LHCN-M2 (cell line): ENCODE measurements at regions not wholly inside any gene's neighbourhood (a gene's known extent, or its start where the extent isn't known, plus 50 kb on each side); places are given as distances from the start of the nearest gene placed in this dataset.
"Not testable (repeated sequence)": the region's sequence is repeated elsewhere in the genome, so short reads cannot be mapped to it uniquely, and the experiment has no call there.

Experiments
- DNase-seq: peaks from one replicate; pipeline ENCODE4 v3.0.0-alpha.2; 2012; ENCODE audit warnings: low read depth

DNA sequence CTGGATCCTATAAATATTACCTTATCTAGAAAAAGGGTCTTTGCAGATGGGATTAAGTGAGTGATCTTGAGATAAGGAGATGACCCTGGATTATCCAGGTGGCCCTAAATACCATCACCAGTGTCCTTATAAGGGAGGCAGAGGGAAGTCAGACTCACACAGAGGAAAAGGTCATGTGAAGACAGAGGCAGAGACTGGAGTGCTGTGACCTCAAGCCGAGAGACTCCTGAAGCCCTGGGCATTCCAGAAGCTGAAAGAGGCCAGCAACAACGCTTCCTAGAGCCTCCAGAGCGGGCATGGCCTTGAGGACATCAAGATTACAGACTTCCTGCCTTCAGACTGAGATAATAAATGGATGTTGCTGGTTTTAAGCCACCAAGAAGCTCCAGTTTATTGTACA, 118.8 kb downstream of the ATPSCKMT start:
- no peak for DNase-seq

GRCh38 chr5:10126900-10127299, 122.8 kb downstream of the ATPSCKMT start:
- DNase-seq = no peak

- DNase-seq = no peak
These were observed 124.6 kb downstream of the ATPSCKMT start for GRCh38 chr5:10125116-10125515.

- DNase-seq = no peak
These were observed 125.4 kb downstream of the ATPSCKMT start for GRCh38 chr5:10124287-10124686.

GRCh38 chr5:10123254-10123989, 126.3 kb downstream of the ATPSCKMT start:
- DNase-seq = no peak

GRCh38 chr5:10122076-10122726, 127.5 kb downstream of the ATPSCKMT start:
- no peak for DNase-seq

DNA sequence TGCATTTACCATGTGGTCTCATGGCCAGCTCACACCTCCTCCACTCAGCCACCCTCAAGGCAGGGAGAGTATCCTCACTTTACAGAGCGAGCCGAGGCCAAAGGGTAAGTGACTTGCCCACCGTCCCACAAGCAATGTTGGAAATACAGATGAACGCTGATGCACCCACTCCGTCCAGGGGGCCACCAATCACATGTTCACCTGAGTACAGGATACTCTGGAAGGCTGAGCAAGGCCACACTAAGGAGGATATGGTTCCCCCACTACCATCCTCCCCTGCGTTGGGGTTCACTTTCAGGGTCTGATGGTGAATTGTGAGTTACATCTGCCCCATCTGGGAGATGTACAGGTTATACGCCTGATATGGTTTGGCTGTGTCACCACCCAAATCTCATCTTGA, 128.8 kb downstream of the ATPSCKMT start:
- DNase-seq = no peak

DNA sequence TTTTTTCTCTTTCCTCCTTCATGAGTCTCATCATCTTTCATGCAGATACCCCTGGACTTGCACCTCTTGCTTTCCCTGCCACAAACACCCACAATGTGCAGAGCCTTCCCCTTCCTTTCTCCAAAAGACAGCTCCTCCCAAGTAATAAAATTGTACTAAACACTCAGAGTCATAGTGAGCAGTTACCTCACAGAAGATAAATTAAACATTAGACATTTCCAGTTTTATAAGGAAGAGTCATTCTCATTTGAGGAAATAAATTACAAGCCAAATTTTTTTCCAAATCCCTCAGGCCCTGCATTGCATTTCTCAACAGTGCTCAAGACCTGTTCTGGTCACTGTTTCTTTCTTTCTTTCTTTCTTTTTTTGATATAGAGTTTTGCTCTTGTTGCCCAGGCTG, 131.5 kb downstream of the ATPSCKMT start:
- DNase-seq = no peak

- DNase-seq = no peak
These were observed 133.1 kb downstream of the ATPSCKMT start for GRCh38 chr5:10116594-10116993.

- no peak for DNase-seq
These were observed 134.0 kb downstream of the ATPSCKMT start for GRCh38 chr5:10115669-10116068.

DNA sequence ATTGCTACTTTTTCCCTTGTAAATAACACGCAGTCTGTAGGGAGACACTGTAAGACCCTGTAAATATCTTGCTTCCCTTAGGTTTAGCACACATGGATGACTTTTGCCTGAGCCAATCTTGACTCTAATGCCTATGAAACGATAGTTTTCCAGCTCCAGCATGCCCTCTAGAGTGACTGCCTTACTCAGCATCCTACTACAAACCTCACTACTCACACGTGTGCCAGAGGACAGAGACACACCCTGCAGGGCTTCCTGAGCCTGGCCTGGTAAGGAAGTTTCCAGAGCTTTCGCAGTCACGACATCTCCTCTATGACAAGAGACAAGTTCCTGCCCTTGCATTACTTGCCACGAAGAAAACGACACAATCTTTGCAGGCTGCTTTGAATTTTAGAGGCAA, 138.1 kb downstream of the ATPSCKMT start:
- peak; percentile 25 for DNase-seq

GRCh38 chr5:10110228-10110627, 139.5 kb downstream of the ATPSCKMT start:
- no peak for DNase-seq

DNA sequence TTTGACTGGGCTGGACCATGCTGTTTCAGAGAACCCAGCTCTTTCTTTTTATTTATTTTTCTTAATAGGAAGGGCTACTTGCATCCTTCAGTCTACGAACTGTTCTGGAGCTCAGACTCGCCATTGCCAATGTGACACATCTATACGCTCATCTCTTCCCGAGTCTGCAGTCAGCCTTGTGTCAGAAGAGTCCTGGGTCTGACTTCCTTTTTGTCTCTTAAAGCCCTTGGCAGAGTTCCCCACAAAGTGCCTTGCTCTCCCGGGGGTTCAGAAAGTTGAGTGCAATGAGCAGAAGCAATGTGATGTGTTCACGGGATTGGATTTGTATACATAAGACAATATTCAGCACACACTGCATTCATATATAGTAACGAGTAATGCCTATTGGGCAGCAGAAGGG, 140.4 kb downstream of the ATPSCKMT start:
- DNase-seq = no peak

DNA sequence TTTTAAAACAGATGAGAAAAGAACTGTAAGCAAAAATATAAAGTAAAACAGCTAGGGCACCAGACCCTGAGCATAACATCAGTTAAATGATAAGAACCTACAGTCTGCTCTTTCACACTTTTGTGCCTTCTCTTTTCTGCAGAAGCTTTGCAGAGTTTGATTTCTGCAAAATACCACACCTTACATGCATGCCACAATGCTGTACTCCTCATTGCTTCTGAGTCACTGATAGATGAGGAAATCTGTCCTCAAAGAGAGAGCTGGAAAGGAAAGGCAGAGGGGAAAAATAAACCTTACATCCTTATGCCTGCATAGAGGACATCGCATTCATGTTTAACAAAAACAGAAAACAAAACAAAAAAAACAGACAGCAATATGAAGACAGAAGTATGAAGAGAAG, 142.9 kb downstream of the ATPSCKMT start:
- DNase-seq = no peak

DNA sequence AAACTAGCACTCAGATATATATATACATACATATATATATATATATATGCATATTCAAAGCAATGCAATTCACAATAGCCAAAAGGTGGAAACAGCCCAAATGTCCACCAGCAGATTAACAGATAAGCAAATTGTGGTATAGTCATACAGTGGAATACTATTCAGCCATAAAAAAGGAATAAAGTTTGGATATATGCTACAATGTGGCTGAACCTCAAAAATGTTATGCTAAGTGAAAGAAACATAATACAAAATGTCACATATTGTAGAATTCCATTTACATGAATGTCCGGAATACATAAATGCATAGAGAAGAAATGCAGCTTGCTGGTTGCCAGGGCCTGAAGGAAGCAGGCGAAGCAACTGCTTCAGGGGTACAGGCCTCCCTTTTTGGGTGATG, 143.4 kb downstream of the ATPSCKMT start:
- no peak for DNase-seq

DNA sequence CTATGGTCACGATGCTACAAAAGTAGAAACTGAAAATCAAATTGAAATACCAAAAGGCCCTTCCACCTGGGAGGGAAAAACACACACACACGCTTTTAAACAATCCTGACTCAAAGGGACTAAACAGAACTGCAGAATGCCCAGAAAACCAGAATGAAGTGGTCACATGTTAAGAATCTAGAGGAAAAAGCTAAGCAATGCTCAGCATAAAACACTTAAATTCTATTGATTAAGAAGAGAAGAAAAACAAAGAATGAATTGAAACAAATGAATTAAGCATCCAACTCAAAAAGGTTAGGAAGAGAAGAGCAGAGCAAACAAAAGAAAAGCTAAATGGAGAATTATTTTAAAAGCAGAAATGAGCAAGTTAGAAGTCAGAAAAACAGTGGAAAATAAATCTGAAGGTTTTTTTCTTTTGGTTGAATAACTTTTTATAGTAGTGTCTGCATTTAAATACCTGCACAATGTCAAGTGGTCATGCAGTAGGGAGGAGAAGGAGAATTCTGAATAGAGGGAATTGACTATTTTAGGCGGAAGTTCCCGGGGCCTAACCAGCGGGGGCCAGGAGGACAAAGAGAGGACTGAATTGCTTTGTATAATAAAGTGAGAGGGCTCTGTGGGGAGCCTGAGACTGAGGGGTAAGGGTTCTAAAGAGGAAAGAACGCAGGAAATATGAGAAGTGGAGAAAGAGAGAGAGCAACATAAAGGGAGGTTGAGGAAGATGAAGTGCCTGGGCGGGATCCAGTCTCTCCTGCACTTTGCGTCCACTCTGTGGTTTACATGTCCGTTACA, 146.8 kb downstream of the ATPSCKMT start:
- no peak for DNase-seq

DNA sequence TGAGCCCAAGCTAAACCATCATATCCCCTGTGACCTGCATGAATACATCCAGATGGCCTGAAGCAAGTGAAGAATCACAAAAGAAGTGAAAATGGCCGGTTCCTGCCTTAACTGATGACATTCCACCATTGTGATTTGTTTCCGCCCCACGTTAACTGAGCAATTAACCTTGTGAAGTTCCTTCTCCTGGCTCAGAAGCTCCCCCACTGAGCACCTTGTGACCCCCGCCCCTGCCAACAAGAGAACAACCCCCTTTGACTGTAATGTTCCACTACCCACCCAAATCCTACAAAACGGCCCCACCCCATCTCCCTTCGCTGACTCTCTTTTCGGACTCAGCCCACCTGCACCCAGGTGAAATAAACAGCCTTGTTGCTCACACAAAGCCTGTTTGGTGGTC, 147.5 kb downstream of the ATPSCKMT start:
- DNase-seq = not testable (repeated sequence)

DNA sequence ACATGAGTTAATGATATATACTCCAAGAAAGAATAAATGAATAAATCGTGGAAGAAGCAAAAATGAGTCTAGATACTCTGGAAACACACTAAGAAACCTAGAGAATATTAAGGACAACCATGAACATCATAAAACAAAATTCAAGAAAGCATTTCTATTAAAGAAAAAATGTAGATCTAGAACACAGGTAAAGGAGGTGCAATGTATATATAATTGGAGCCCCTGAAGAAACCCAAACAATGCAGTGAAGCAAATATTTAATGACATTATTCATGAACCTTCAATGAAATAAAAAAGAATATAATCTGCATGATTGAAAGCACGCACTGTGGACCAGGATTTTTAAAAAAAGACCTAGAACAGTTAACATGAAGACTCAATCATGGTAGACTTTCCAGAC, 150.1 kb downstream of the ATPSCKMT start:
- DNase-seq = no peak

DNA sequence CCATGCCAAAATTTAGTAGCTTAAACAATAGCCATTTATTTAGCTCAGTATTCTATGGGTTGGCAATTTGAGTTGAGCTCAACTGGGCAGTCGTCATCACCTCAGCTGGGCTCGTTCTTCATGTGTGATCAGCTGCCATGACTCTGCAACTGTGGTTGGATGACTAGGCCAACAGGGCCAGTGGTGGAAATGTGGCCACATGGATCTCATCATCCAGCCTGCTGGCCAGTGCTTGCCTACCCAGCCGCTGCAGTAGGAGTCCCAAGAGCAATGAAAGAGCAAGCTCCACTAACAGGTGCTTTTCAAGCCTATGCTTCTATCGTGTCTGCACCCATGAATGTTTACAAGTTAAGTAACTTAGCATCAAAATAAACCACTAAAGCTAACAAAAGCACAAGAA, 158.0 kb downstream of the ATPSCKMT start:
- DNase-seq = peak; percentile 19

DNA sequence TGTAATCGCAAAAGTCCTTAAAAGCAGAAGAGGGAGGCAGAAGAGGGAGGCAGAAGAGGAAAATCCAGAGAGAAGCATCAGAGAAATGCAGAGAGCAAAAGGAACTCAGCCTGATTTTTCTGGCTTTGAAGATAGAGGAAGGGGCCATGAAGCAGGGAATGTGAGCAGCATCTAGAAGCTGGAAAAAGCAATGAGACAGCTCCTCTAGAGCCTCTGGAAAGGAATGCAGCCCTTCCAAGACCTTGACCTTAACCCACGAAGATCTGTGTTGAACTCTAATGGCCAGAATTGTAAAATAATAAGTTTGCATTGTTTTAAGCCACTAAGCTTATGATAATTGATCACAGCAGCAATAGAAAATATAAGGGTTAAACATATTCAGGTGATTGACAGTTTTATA, 159.6 kb downstream of the ATPSCKMT start:
- no peak for DNase-seq

DNA sequence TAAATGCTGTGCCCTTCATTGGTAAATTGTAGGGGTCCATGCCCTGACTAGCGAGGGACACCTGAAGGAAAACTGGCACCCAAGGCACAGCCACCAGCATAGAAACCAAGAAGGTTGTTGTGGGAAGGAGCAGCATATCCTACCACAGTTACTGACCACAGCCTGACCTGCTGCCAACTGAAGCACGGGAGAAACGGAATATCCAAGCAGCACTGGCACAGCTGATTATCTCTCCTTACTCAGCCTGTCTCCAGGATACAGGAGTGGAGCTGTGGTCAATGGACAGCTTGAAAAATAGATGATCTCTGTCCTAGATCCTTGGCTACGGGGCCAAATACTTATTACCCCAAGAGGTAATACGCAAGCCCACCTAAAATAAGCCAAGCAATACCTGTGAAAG, 164.5 kb downstream of the ATPSCKMT start:
- no peak for DNase-seq

GRCh38 chr5:10081584-10081983, 168.1 kb downstream of the ATPSCKMT start:
- no peak for DNase-seq
